ENCODE measurements at regions not wholly inside any gene's neighbourhood (a gene's known extent, or its start where the extent isn't known, plus 50 kb on each side); places are given as distances from the start of the nearest gene placed in this dataset.

GRCh38 chr5:97918620-97919019, 735.6 kb upstream of the RIOK2 start:
- TF ChIP-seq CTCF (IDR thresholded peaks at IDR 0.05; ENCODE audit: control insufficient read depth, extremely low read depth, insufficient read depth), result no peak

GRCh38 chr5:97919719-97920118, 736.7 kb upstream of the RIOK2 start:
- TF ChIP-seq CTCF (IDR thresholded peaks at IDR 0.05; ENCODE audit: control insufficient read depth, extremely low read depth, insufficient read depth), result no peak
- no peak overlapping the region for H3K4me3 ChIP-seq (ENCODE audit: low read depth, low read length)
- no peak for DNase-seq (ENCODE audit: low read depth)

More at GRCh38 chr5:97918620-97919019, 735.6 kb upstream of the RIOK2 start:
- H3K4me3 ChIP-seq (ENCODE audit: low read depth, low read length), result no peak overlapping the region
- DNase-seq (ENCODE audit: low read depth), result no peak

- TF ChIP-seq CTCF (IDR thresholded peaks at IDR 0.05; ENCODE audit: control insufficient read depth, extremely low read depth, insufficient read depth), result no peak
- DNase-seq (ENCODE audit: low read depth), result no peak
- H3K4me3 ChIP-seq (ENCODE audit: low read depth, low read length), result no peak overlapping the region
Observed at GRCh38 chr5:97922776-97923175, 739.7 kb upstream of the RIOK2 start.

- TF ChIP-seq CTCF (IDR thresholded peaks at IDR 0.05; ENCODE audit: control insufficient read depth, extremely low read depth, insufficient read depth), result no peak
- no peak for DNase-seq (ENCODE audit: low read depth)
- no peak overlapping the region for H3K4me3 ChIP-seq (ENCODE audit: low read depth, low read length)
Observed at GRCh38 chr5:97923496-97923895, 740.4 kb upstream of the RIOK2 start.

- no peak for DNase-seq (ENCODE audit: low read depth)
- H3K4me3 ChIP-seq (ENCODE audit: low read depth, low read length), result no peak overlapping the region
- no peak for TF ChIP-seq CTCF (IDR thresholded peaks at IDR 0.05; ENCODE audit: control insufficient read depth, extremely low read depth, insufficient read depth)
Observed at GRCh38 chr5:97923997-97924396, 741.0 kb upstream of the RIOK2 start.

- H3K4me3 ChIP-seq (ENCODE audit: low read depth, low read length), result no peak overlapping the region
Observed at GRCh38 chr5:97929383-97929782, 746.3 kb upstream of the RIOK2 start.

More at GRCh38 chr5:97929383-97929782, 746.3 kb upstream of the RIOK2 start:
- no peak for DNase-seq (ENCODE audit: low read depth)
- TF ChIP-seq CTCF (IDR thresholded peaks at IDR 0.05; ENCODE audit: control insufficient read depth, extremely low read depth, insufficient read depth), result no peak

All from LNCaP clone FGC (cell line).